Gastroesophageal sphincter (tissue), 3 donors: ENCODE measurements at regions not wholly inside any gene's neighbourhood (a gene's known extent, or its start where the extent isn't known, plus 50 kb on each side); places are given as distances from the start of the nearest gene placed in this dataset.

Experiments used
- POLR2A ChIP-seq, 2 donors: fragments of 450-650 bp; IDR thresholded peaks; one replicate each; pipeline ENCODE4 v1.6.1; 2017; ENCODE audit warnings: antibody characterized with exemption in 2 of 2, mild to moderate bottlenecking in 2 of 2, moderate library complexity in 1 of 2
- POLR2AphosphoS5 ChIP-seq: sonication (generic); formaldehyde crosslinking; IDR thresholded peaks from one replicate; pipeline ENCODE4 v1.6.1; 2017; ENCODE audit warnings: antibody characterized with exemption
- TF ChIP-seq, protein P1 (sequence below), 4 experiments: fragments of 200-600 bp in 2 of 4; fragments of 450-650 bp in 2 of 4; sonication (generic) in 1 of 4; IDR thresholded peaks; one replicate each; pipeline ENCODE4 v1.5.1; 2017 to 2019; ENCODE audit warnings: antibody characterized with exemption in 4 of 4, mild to moderate bottlenecking in 2 of 4, moderate library complexity in 2 of 4

GRCh38 chrX:5791721-5792120 lies 436.9 kb downstream of the NLGN4X start:
- TF ChIP-seq, protein P1, sequence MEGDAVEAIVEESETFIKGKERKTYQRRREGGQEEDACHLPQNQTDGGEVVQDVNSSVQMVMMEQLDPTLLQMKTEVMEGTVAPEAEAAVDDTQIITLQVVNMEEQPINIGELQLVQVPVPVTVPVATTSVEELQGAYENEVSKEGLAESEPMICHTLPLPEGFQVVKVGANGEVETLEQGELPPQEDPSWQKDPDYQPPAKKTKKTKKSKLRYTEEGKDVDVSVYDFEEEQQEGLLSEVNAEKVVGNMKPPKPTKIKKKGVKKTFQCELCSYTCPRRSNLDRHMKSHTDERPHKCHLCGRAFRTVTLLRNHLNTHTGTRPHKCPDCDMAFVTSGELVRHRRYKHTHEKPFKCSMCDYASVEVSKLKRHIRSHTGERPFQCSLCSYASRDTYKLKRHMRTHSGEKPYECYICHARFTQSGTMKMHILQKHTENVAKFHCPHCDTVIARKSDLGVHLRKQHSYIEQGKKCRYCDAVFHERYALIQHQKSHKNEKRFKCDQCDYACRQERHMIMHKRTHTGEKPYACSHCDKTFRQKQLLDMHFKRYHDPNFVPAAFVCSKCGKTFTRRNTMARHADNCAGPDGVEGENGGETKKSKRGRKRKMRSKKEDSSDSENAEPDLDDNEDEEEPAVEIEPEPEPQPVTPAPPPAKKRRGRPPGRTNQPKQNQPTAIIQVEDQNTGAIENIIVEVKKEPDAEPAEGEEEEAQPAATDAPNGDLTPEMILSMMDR (IDR thresholded peaks at IDR 0.05): no peak
- TF ChIP-seq POLR2AphosphoS5 (no peak), POLR2A (IDR thresholded peaks at IDR 0.05) (no peak)
